ENCODE measurements at regions not wholly inside any gene's neighbourhood (a gene's known extent, or its start where the extent isn't known, plus 50 kb on each side); places are given as distances from the start of the nearest gene placed in this dataset.

- Histone ChIP-seq H3K79me2 (ENCODE audit: control insufficient read depth, low read length) (no peaks in the 10 kb centered on the region), H3F3A (ENCODE audit: control insufficient read depth, insufficient read depth) (no peaks in the 10 kb centered on the region), H3K27me3 (ENCODE audit: control insufficient read depth, low read length) (no peaks in the 10 kb centered on the region), H3K9me2 (replicated peaks; ENCODE audit: control insufficient read depth, low read length) (no peaks in the 10 kb centered on the region), H3K27ac (ENCODE audit: low read depth, low read length) (no peak overlapping the region), H3K4me2 (ENCODE audit: low read length) (no peak overlapping the region), H3K4me3 (ENCODE audit: low read length) (no peak overlapping the region), H3K9me3 (ENCODE audit: control insufficient read depth, insufficient read depth, low read length) (no peaks in the 10 kb centered on the region), H4K20me1 (ENCODE audit: control insufficient read depth, insufficient read depth, low read depth, low read length) (no peaks in the 10 kb centered on the region), H3K4me1 (ENCODE audit: control insufficient read depth, low read length) (no peaks in the 10 kb centered on the region), H3K36me3 (ENCODE audit: control insufficient read depth, low read length) (no peaks in the 10 kb centered on the region)
- TF ChIP-seq EZH2phosphoT487 (IDR thresholded peaks at IDR 0.05; ENCODE audit: borderline replicate concordance, low read length) (no peak), CTCF (IDR thresholded peaks at IDR 0.05; ENCODE audit: low read depth, low read length, poor library complexity, severe bottlenecking) (no peak)
These were observed 293.8 kb downstream of the BUD13 start for GRCh38 chr11:116478669-116479668.

- no peak overlapping the region for H3K27ac ChIP-seq (ENCODE audit: low read depth, low read length)
- no peaks in the 10 kb centered on the region for H4K20me1 ChIP-seq (ENCODE audit: control insufficient read depth, insufficient read depth, low read depth, low read length)
- H3F3A ChIP-seq (ENCODE audit: control insufficient read depth, insufficient read depth) = no peaks in the 10 kb centered on the region
- H3K4me1 ChIP-seq (ENCODE audit: control insufficient read depth, low read length) = no peaks in the 10 kb centered on the region
- no peak for TF ChIP-seq CTCF (IDR thresholded peaks at IDR 0.05; ENCODE audit: low read depth, low read length, poor library complexity, severe bottlenecking)
- TF ChIP-seq EZH2phosphoT487 (IDR thresholded peaks at IDR 0.05; ENCODE audit: borderline replicate concordance, low read length) = no peak
- H3K79me2 ChIP-seq (ENCODE audit: control insufficient read depth, low read length) = no peaks in the 10 kb centered on the region
- no peaks in the 10 kb centered on the region for H3K36me3 ChIP-seq (ENCODE audit: control insufficient read depth, low read length)
- H3K4me2 ChIP-seq (ENCODE audit: low read length) = no peak overlapping the region
- H3K9me2 ChIP-seq (replicated peaks; ENCODE audit: control insufficient read depth, low read length) = no peaks in the 10 kb centered on the region
- no peak overlapping the region for H3K4me3 ChIP-seq (ENCODE audit: low read length)
- H3K9me3 ChIP-seq (ENCODE audit: control insufficient read depth, insufficient read depth, low read length) = no peaks in the 10 kb centered on the region
- H3K27me3 ChIP-seq (ENCODE audit: control insufficient read depth, low read length) = 0 out of 2 replicates have a peak, but pooled peaks cover 1% of the 10 kb centered on the region
These were observed 294.6 kb downstream of the BUD13 start for GRCh38 chr11:116478205-116478604.

DNA sequence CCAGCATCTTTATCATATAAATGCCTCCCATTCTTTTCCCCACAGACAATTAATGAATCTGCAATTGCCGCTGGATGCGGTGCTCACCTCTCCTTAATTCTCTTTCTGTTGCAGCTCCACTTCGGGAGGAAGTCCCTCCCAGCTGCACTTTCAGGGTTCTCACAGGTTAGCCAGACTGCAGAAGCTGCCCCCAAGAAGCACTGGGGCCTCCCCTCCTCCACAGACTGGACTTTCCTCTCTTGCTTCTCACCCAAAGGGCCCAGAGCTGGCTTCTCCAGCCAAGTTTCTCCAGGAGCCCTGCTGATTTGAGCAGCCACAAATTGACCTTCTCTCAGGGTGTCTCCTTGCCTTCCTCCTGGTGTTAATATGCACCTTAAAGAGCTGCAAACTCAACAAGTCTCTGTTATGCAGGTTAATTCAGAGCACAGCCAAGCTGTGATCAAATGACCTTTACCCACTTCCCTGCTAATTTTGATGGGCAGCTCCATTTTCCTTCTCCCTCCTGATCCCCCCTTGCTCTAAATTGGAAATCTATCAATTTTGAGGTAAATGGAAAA, 298.9 kb downstream of the BUD13 start:
- no peaks in the 10 kb centered on the region for H3K79me2 ChIP-seq (ENCODE audit: control insufficient read depth, low read length)
- no peaks in the 10 kb centered on the region for H3K36me3 ChIP-seq (ENCODE audit: control insufficient read depth, low read length)
- H3K27ac ChIP-seq (ENCODE audit: low read depth, low read length) = no peak overlapping the region
- H3K4me1 ChIP-seq (ENCODE audit: control insufficient read depth, low read length) = no peaks in the 10 kb centered on the region
- H3K4me3 ChIP-seq (ENCODE audit: low read length) = no peak overlapping the region
- no peaks in the 10 kb centered on the region for H3F3A ChIP-seq (ENCODE audit: control insufficient read depth, insufficient read depth)
- H3K27me3 ChIP-seq (ENCODE audit: control insufficient read depth, low read length) = 0 out of 2 replicates have a peak, but pooled peaks cover 3% of the 10 kb centered on the region
- no peak overlapping the region for H3K4me2 ChIP-seq (ENCODE audit: low read length)
- TF ChIP-seq CTCF (IDR thresholded peaks at IDR 0.05; ENCODE audit: low read depth, low read length, poor library complexity, severe bottlenecking) (no peak), EZH2phosphoT487 (IDR thresholded peaks at IDR 0.05; ENCODE audit: borderline replicate concordance, low read length) (no peak)
- no peaks in the 10 kb centered on the region for H3K9me2 ChIP-seq (replicated peaks; ENCODE audit: control insufficient read depth, low read length)
- H4K20me1 ChIP-seq (ENCODE audit: control insufficient read depth, insufficient read depth, low read depth, low read length) = no peaks in the 10 kb centered on the region
- no peaks in the 10 kb centered on the region for H3K9me3 ChIP-seq (ENCODE audit: control insufficient read depth, insufficient read depth, low read length)

Measured in DOHH2 (cell line).